Progenitor cell of endocrine pancreas (in vitro differentiated cells): ENCODE measurements at regions not wholly inside any gene's neighbourhood (a gene's known extent, or its start where the extent isn't known, plus 50 kb on each side); places are given as distances from the start of the nearest gene placed in this dataset.

Source experiments
- DNase-seq: peaks from one replicate; pipeline ENCODE4 v3.0.0; 2021; ENCODE audit warnings: low spot score; ENCODE audit not compliant: unreplicated experiment
- H3K27ac Mint-ChIP-seq: 2 replicates; pipeline ENCODE4 v1.8.0; 2021; ENCODE audit warnings: mild to moderate bottlenecking, moderate library complexity, mixed read lengths
- H3K27me3 Mint-ChIP-seq: 2 replicates; pipeline ENCODE4 v1.8.0; 2021; ENCODE audit warnings: mixed read lengths
- H3K36me3 Mint-ChIP-seq: 2 replicates; pipeline ENCODE4 v1.8.0; 2022; ENCODE audit warnings: mixed read lengths; ENCODE audit not compliant: insufficient read depth
- H3K4me1 Mint-ChIP-seq: 2 replicates; pipeline ENCODE4 v1.8.0; 2021; ENCODE audit warnings: low read depth, mixed read lengths
- H3K4me3 Mint-ChIP-seq: 2 replicates; pipeline ENCODE4 v1.8.0; 2021; ENCODE audit warnings: low read depth, mild to moderate bottlenecking, moderate library complexity, mixed read lengths
- H3K9me3 Mint-ChIP-seq: 2 replicates; pipeline ENCODE4 v1.8.0; 2021; ENCODE audit warnings: low read depth, mixed read lengths
- CTCF ChIP-seq: fragments of 200-600 bp; sonication (generic); IDR thresholded peaks from one replicate; pipeline ENCODE4 v1.5.0; 2021; ENCODE audit warnings: antibody characterized with exemption, mild to moderate bottlenecking; ENCODE audit not compliant: unreplicated experiment

GRCh38 chr16:13835387-13835786 is 84.6 kb upstream of the ERCC4 start:
- H3K27me3 Mint-ChIP-seq: peaks cover 18% of the 10 kb centered on the region
- H3K4me1 Mint-ChIP-seq: no peaks in the 10 kb centered on the region
- H3K36me3 Mint-ChIP-seq: no peaks in the 10 kb centered on the region
- DNase-seq: no peak
- no peak overlapping the region for H3K4me3 Mint-ChIP-seq
- H3K9me3 Mint-ChIP-seq: no peaks in the 10 kb centered on the region
- no peak for TF ChIP-seq CTCF
- no peak overlapping the region for H3K27ac Mint-ChIP-seq

DNA sequence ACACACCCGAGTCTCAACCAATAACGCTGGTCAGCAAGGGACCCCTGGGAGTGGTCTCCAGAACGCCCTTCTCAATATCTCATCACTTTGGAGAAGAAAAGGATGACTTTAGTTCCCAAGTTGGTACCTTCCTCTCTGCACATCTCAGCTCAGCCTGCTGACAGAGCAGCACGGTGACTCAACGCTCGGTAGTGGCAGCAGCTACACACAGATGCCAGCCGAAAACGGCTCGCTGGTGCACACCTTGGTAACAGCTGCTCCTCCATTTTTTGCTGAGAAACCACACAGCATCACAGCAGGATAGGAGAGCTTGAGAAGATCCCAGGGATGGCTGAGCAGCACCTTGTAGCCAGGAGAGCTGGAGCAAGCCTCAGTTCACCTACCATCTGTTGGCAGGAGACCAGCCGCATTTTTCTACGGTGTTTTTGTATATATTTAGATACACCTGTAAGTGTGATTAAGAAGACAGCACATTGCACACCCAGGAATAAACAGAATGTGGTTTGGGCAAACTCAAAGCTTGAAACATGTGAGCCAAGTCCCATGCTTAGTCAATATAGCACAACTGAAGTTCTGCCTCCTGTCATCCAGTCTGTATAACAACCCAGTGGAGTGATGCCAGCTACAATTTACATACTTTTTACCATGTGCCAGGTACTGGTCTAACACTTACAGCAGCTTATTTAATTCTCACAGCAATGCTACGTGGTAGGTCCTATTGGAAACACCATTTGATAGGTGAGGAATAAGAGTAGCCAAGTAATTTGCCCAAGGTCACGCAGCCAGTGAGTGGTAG is 83.8 kb upstream of the ERCC4 start:
- H3K9me3 Mint-ChIP-seq: no peaks in the 10 kb centered on the region
- DNase-seq: no peak
- H3K4me3 Mint-ChIP-seq: no peak overlapping the region
- H3K27ac Mint-ChIP-seq: no peak overlapping the region
- H3K4me1 Mint-ChIP-seq: no peaks in the 10 kb centered on the region
- H3K36me3 Mint-ChIP-seq: no peaks in the 10 kb centered on the region
- TF ChIP-seq CTCF: no peak
- H3K27me3 Mint-ChIP-seq: peaks cover 17% of the 10 kb centered on the region

DNA sequence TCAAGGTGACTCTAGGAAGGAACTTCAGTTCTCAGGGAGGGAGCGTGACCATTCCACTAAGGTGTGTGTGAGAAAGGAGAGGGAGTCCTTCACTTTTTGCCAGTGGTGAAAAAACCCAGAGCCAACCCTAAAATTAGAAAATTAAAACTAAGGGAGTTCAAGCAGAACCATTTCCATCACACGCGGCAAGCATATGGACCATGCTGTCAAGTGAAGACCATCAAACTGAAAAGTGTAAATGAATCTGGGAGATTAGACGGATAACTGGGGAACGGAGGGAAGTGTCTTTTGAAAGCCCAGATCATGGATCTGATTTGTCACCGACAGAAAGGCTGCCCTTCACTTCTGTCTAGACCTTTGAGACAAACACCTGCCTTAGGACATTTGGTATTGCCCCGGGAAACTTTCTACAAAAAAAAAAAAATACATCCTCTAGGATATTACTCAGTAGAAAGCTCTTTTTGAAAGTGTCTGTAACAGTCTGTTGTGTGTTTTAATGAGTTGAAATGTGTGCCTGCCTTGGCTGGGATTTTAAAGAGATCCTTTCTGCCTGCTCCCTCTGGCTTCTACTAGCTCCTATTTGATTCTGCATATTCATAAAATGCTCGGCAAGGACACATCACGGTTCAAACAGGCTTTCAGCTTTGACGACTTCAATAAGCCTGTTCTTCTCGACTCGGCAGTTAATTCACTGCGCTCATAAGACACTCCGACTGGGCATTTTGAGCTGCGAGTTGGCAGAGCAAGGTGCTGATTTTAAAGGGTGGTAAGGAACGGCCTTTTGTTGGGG is 81.4 kb upstream of the ERCC4 start:
- no peak for DNase-seq
- no peak overlapping the region for H3K27ac Mint-ChIP-seq
- TF ChIP-seq CTCF: no peak
- H3K9me3 Mint-ChIP-seq: no peaks in the 10 kb centered on the region
- no peak overlapping the region for H3K4me3 Mint-ChIP-seq
- no peaks in the 10 kb centered on the region for H3K36me3 Mint-ChIP-seq
- H3K27me3 Mint-ChIP-seq: peaks cover 17% of the 10 kb centered on the region
- no peaks in the 10 kb centered on the region for H3K4me1 Mint-ChIP-seq

DNA sequence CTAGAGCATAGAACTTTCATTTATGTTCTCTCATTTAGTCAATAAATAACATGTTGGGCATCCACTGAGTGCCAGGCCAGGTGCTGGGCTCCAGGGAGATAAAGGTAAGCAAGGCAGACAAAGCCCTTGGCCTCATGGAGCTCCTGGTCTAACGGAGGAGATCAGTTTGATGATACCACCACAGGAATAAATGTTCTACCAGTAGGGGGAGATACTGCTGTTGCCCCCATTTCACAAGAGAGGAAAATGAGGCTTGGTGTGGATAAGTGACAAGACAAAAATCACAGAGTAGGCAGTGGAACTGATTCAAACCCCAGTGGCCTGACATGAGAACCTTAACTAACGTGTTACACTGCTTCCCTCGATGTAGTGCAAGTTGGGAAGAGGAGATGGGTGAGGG is 80.4 kb upstream of the ERCC4 start:
- no peak overlapping the region for H3K27ac Mint-ChIP-seq
- no peaks in the 10 kb centered on the region for H3K4me1 Mint-ChIP-seq
- peaks cover 11% of the 10 kb centered on the region for H3K27me3 Mint-ChIP-seq
- no peak overlapping the region for H3K4me3 Mint-ChIP-seq
- no peaks in the 10 kb centered on the region for H3K9me3 Mint-ChIP-seq
- no peak for DNase-seq
- TF ChIP-seq CTCF: peak; percentile 8
- H3K36me3 Mint-ChIP-seq: no peaks in the 10 kb centered on the region

- H3K36me3 Mint-ChIP-seq: no peaks in the 10 kb centered on the region
- H3K9me3 Mint-ChIP-seq: no peaks in the 10 kb centered on the region
- H3K27ac Mint-ChIP-seq: no peak overlapping the region
- H3K4me1 Mint-ChIP-seq: no peaks in the 10 kb centered on the region
- peaks cover 8% of the 10 kb centered on the region for H3K27me3 Mint-ChIP-seq
- DNase-seq: no peak
- no peak overlapping the region for H3K4me3 Mint-ChIP-seq
- TF ChIP-seq CTCF: no peak
These were observed 74.7 kb upstream of the ERCC4 start for GRCh38 chr16:13845232-13845631.
